ENCODE measurements at regions not wholly inside any gene's neighbourhood (a gene's known extent, or its start where the extent isn't known, plus 50 kb on each side); places are given as distances from the start of the nearest gene placed in this dataset.

- Histone ChIP-seq H4K8ac (ENCODE audit: low read length) (no peak overlapping the region), H2BK5ac (ENCODE audit: low read depth, low read length, poor library complexity, severe bottlenecking) (no peak overlapping the region), H3K18ac (ENCODE audit: low read depth in 1 of 2, low read length in 2 of 2) (no peak overlapping the region), H2BK15ac (ENCODE audit: low read depth, poor library complexity, severe bottlenecking) (no peak overlapping the region), H3K23ac (ENCODE audit: low read length in 2 of 2) (no peak overlapping the region), H3K4ac (ENCODE audit: low read depth in 1 of 2, low read length in 2 of 2) (no peak overlapping the region), H3K27ac (ENCODE audit: low read length, poor library complexity, severe bottlenecking) (no peak overlapping the region), H3K4me3 (ENCODE audit: insufficient read depth in 1 of 2, low read depth in 1 of 2, low read length in 2 of 2) (no peak overlapping the region), H3K79me1 (replicated peaks; ENCODE audit: low read length, poor library complexity, severe bottlenecking) (no peaks in the 10 kb centered on the region), H2AK5ac (ENCODE audit: low read length, severe bottlenecking) (no peak overlapping the region), H3K14ac (ENCODE audit: low read length in 2 of 2) (no peak overlapping the region), H3K9ac (ENCODE audit: low read length) (no peak overlapping the region), H3K4me1 (ENCODE audit: control insufficient read depth, insufficient read depth, low read depth, low read length) (no peaks in the 10 kb centered on the region), H3K9me3 (ENCODE audit: control insufficient read depth, low read length) (no peaks in the 10 kb centered on the region), H3K4me2 (ENCODE audit: low read length, poor library complexity, severe bottlenecking) (no peak overlapping the region), H3K27me3 (ENCODE audit: control insufficient read depth in 1 of 2, insufficient read depth in 1 of 2, low read length in 2 of 2) (no peaks in the 10 kb centered on the region), H2BK12ac (ENCODE audit: low read length in 2 of 2) (no peak overlapping the region), H3K36me3 (ENCODE audit: control insufficient read depth in 1 of 2, insufficient read depth in 2 of 2, low read depth in 1 of 2, low read length in 2 of 2) (no peaks in the 10 kb centered on the region), H4K91ac (ENCODE audit: low read length) (no peak overlapping the region), H2BK120ac (ENCODE audit: low read depth, low read length) (no peak overlapping the region), H2AFZ (ENCODE audit: low read depth, low read length) (no peak overlapping the region)
- 55% methylated on average over 3 of the region's 3 CpGs for WGBS
- no peak for DNase-seq
These were observed 53.5 kb upstream of the APBB1IP start for GRCh38 chr10:26384600-26384999.

GRCh38 chr10:26385443-26385842 lies 52.7 kb upstream of the APBB1IP start:
- 84% methylated on average over 4 of the region's 4 CpGs for WGBS
- no peak for DNase-seq

GRCh38 chr10:26386781-26387180 lies 51.4 kb upstream of the APBB1IP start:
- Histone ChIP-seq H2BK120ac (ENCODE audit: low read depth, low read length) (no peak overlapping the region), H3K18ac (ENCODE audit: low read depth in 1 of 2, low read length in 2 of 2) (no peak overlapping the region), H4K91ac (ENCODE audit: low read length) (no peak overlapping the region), H3K27me3 (ENCODE audit: control insufficient read depth in 1 of 2, insufficient read depth in 1 of 2, low read length in 2 of 2) (no peaks in the 10 kb centered on the region), H3K4me2 (ENCODE audit: low read length, poor library complexity, severe bottlenecking) (no peak overlapping the region), H2BK5ac (ENCODE audit: low read depth, low read length, poor library complexity, severe bottlenecking) (no peak overlapping the region), H3K36me3 (ENCODE audit: control insufficient read depth in 1 of 2, insufficient read depth in 2 of 2, low read depth in 1 of 2, low read length in 2 of 2) (no peaks in the 10 kb centered on the region), H3K23ac (ENCODE audit: low read length in 2 of 2) (no peak overlapping the region), H2AFZ (ENCODE audit: low read depth, low read length) (no peak overlapping the region), H3K79me1 (replicated peaks; ENCODE audit: low read length, poor library complexity, severe bottlenecking) (no peaks in the 10 kb centered on the region), H3K4me1 (ENCODE audit: control insufficient read depth, insufficient read depth, low read depth, low read length) (peaks cover 3% of the 10 kb centered on the region), H3K9ac (ENCODE audit: low read length) (no peak overlapping the region), H3K4ac (ENCODE audit: low read depth in 1 of 2, low read length in 2 of 2) (no peak overlapping the region), H2BK12ac (ENCODE audit: low read length in 2 of 2) (no peak overlapping the region), H2AK5ac (ENCODE audit: low read length, severe bottlenecking) (no peak overlapping the region), H2BK15ac (ENCODE audit: low read depth, poor library complexity, severe bottlenecking) (no peak overlapping the region), H3K14ac (ENCODE audit: low read length in 2 of 2) (no peak overlapping the region), H3K27ac (ENCODE audit: low read length, poor library complexity, severe bottlenecking) (no peak overlapping the region), H3K4me3 (ENCODE audit: insufficient read depth in 1 of 2, low read depth in 1 of 2, low read length in 2 of 2) (no peak overlapping the region), H3K9me3 (ENCODE audit: control insufficient read depth, low read length) (no peaks in the 10 kb centered on the region), H4K8ac (ENCODE audit: low read length) (no peak overlapping the region)
- DNase-seq, result no peak
- WGBS, result 93% methylated on average over 4 of the region's 4 CpGs

More at GRCh38 chr10:26385443-26385842, 52.7 kb upstream of the APBB1IP start:
- Histone ChIP-seq H3K4me2 (ENCODE audit: low read length, poor library complexity, severe bottlenecking) (no peak overlapping the region), H3K27ac (ENCODE audit: low read length, poor library complexity, severe bottlenecking) (no peak overlapping the region), H3K4me3 (ENCODE audit: insufficient read depth in 1 of 2, low read depth in 1 of 2, low read length in 2 of 2) (no peak overlapping the region), H2BK120ac (ENCODE audit: low read depth, low read length) (no peak overlapping the region), H3K14ac (ENCODE audit: low read length in 2 of 2) (no peak overlapping the region), H3K18ac (ENCODE audit: low read depth in 1 of 2, low read length in 2 of 2) (no peak overlapping the region), H2BK5ac (ENCODE audit: low read depth, low read length, poor library complexity, severe bottlenecking) (no peak overlapping the region), H3K9me3 (ENCODE audit: control insufficient read depth, low read length) (no peaks in the 10 kb centered on the region), H3K9ac (ENCODE audit: low read length) (no peak overlapping the region), H3K4me1 (ENCODE audit: control insufficient read depth, insufficient read depth, low read depth, low read length) (no peaks in the 10 kb centered on the region), H3K4ac (ENCODE audit: low read depth in 1 of 2, low read length in 2 of 2) (no peak overlapping the region), H3K79me1 (replicated peaks; ENCODE audit: low read length, poor library complexity, severe bottlenecking) (no peaks in the 10 kb centered on the region), H4K91ac (ENCODE audit: low read length) (no peak overlapping the region), H2AFZ (ENCODE audit: low read depth, low read length) (no peak overlapping the region), H3K36me3 (ENCODE audit: control insufficient read depth in 1 of 2, insufficient read depth in 2 of 2, low read depth in 1 of 2, low read length in 2 of 2) (no peaks in the 10 kb centered on the region), H3K23ac (ENCODE audit: low read length in 2 of 2) (no peak overlapping the region), H4K8ac (ENCODE audit: low read length) (no peak overlapping the region), H3K27me3 (ENCODE audit: control insufficient read depth in 1 of 2, insufficient read depth in 1 of 2, low read length in 2 of 2) (no peaks in the 10 kb centered on the region), H2AK5ac (ENCODE audit: low read length, severe bottlenecking) (no peak overlapping the region), H2BK15ac (ENCODE audit: low read depth, poor library complexity, severe bottlenecking) (no peak overlapping the region), H2BK12ac (ENCODE audit: low read length in 2 of 2) (no peak overlapping the region)
